ENCODE measurements at regions not wholly inside any gene's neighbourhood (a gene's known extent, or its start where the extent isn't known, plus 50 kb on each side); places are given as distances from the start of the nearest gene placed in this dataset.

GRCh38 chr2:203803053-203803429 is 64.5 kb upstream of the CTLA4 start:
- Histone ChIP-seq H3K79me2 (ENCODE audit: control insufficient read depth, insufficient read depth, low read length) (no peaks in the 10 kb centered on the region), H3K27me3 (replicated peaks in 1 of 2; ENCODE audit: control insufficient read depth in 2 of 2, insufficient read depth in 2 of 2, low read length in 1 of 2) (no peaks in the 10 kb centered on the region; a peak in 2 of 4 replicates), H3K4me3 (no peak overlapping the region), H3K27ac (ENCODE audit: control insufficient read depth, insufficient read depth) (no peak overlapping the region), H2AFZ (ENCODE audit: control insufficient read depth, low read depth, low read length) (no peak overlapping the region), H3K9me3 (replicated peaks; ENCODE audit: control insufficient read depth, insufficient read depth, low read length) (peaks cover 10% of the 10 kb centered on the region), H3K9ac (ENCODE audit: control insufficient read depth, insufficient read depth, low read length) (no peak overlapping the region), H3K4me2 (ENCODE audit: control insufficient read depth, insufficient read depth) (no peak overlapping the region), H3K4me1 (ENCODE audit: control insufficient read depth, insufficient read depth, low read length) (peaks cover 17% of the 10 kb centered on the region), H4K20me1 (ENCODE audit: control insufficient read depth, insufficient read depth) (no peaks in the 10 kb centered on the region), H3K36me3 (ENCODE audit: control insufficient read depth in 2 of 2, insufficient read depth in 2 of 2, low read length in 1 of 2) (no peaks in the 10 kb centered on the region)
- TF ChIP-seq, protein P1, sequence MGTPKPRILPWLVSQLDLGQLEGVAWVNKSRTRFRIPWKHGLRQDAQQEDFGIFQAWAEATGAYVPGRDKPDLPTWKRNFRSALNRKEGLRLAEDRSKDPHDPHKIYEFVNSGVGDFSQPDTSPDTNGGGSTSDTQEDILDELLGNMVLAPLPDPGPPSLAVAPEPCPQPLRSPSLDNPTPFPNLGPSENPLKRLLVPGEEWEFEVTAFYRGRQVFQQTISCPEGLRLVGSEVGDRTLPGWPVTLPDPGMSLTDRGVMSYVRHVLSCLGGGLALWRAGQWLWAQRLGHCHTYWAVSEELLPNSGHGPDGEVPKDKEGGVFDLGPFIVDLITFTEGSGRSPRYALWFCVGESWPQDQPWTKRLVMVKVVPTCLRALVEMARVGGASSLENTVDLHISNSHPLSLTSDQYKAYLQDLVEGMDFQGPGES (IDR thresholded peaks at IDR 0.05): no peak
- TF ChIP-seq SMAD1 (IDR thresholded peaks at IDR 0.05; ENCODE audit: low read depth, partially characterized antibody) (no peak), RFX5 (IDR thresholded peaks at IDR 0.05; ENCODE audit: low read depth, low read length) (no peak), POLR2AphosphoS5 (IDR thresholded peaks at IDR 0.05; ENCODE audit: low read length) (no peak), ZBTB40 (IDR thresholded peaks at IDR 0.05; ENCODE audit: borderline replicate concordance) (no peak), STAT3 (IDR thresholded peaks at IDR 0.05; ENCODE audit: low read depth, low read length) (no peak), RAD51 (IDR thresholded peaks at IDR 0.05) (no peak), FOS (IDR thresholded peaks at IDR 0.05; ENCODE audit: borderline replicate concordance, extremely low read depth, insufficient read length) (no peak), IKZF2 (IDR thresholded peaks at IDR 0.05) (no peak), TCF3 (IDR thresholded peaks at IDR 0.05; ENCODE audit: borderline replicate concordance, insufficient read depth, low read depth, low read length) (no peak), ETV6 (conservative IDR thresholded peaks at IDR 0.05 in 1 of 2, IDR thresholded peaks at IDR 0.05 in 1 of 2; ENCODE audit: borderline replicate concordance in 1 of 2, low read depth in 1 of 2) (no peak), SP1 (IDR thresholded peaks at IDR 0.05; ENCODE audit: low read depth, low read length) (no peak), SMC3 (IDR thresholded peaks at IDR 0.05; ENCODE audit: borderline replicate concordance, low read length) (no peak)
- TF ChIP-seq, protein P2, sequence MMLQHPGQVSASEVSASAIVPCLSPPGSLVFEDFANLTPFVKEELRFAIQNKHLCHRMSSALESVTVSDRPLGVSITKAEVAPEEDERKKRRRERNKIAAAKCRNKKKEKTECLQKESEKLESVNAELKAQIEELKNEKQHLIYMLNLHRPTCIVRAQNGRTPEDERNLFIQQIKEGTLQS (IDR thresholded peaks at IDR 0.05; ENCODE audit: borderline replicate concordance, extremely low read depth, low read depth, low read length): no peak
- no TSS peak for BruUV-seq (replicated peaks)
- ATAC-seq: no peak
- no peak for FAIRE-seq
- ChIA-PET POLR2A (no interaction called here), CTCF (no interaction called here), SMC1A (ENCODE audit: uncharacterized antibody, unreplicated experiment) (no interaction called here), RAD21 (ENCODE audit: unreplicated experiment) (no interaction called here)
- 100% methylated on average over 1 of the region's 1 CpG for WGBS (ENCODE audit: insufficient coverage, insufficient replicate concordance, low lambda C conversion rate, missing lambda C conversion rate)
- no peak for DNase-seq (ENCODE audit: low read depth, low spot score)
- intact Hi-C loops (cut with micrococcal nuclease; ENCODE audit: unreplicated experiment): no loop called here
- in situ Hi-C loops (cut with MboI): loop anchor here (25.0 kb wide), 2 partner anchors 566 to 1216 kb away; partner anchors contain the start of gene CYP20A1
